WTC11 (cell line): ENCODE measurements at regions not wholly inside any gene's neighbourhood (a gene's known extent, or its start where the extent isn't known, plus 50 kb on each side); places are given as distances from the start of the nearest gene placed in this dataset.
A peak's percentile ranks its signal among the peaks of the same experiment; 100 is the strongest.

Experiments used
- ATAC-seq: fragments of 200-7000 bp; cut with Tn5 transposase; 2 replicates; pipeline ENCODE4 v1.10.0; 2021; ENCODE audit warnings: mild to moderate bottlenecking, moderate library complexity
- CTCF ChIA-PET: fragments of 300-600 bp; sonication (Branson Sonifier 250); formaldehyde crosslinking; loops from one replicate; lab custom pipeline; 2021; ENCODE audit warnings: antibody characterized with exemption; lab: Charles Lee
- POLR2A ChIA-PET: fragments of 350-600 bp; sonication (Branson Sonifier 250); formaldehyde crosslinking; loops from one replicate; lab custom pipeline; 2021; ENCODE audit warnings: antibody characterized with exemption; lab: Charles Lee
- DNase-seq: peaks from one replicate; pipeline ENCODE4 v3.0.0; 2021; ENCODE audit warnings: low spot score
- H3K27ac Mint-ChIP-seq: 2 replicates; pipeline ENCODE4 v1.8.0; 2021; ENCODE audit warnings: mixed read lengths
- H3K27me3 Mint-ChIP-seq: 2 replicates; pipeline ENCODE4 v1.8.0; 2021; ENCODE audit warnings: low read depth, mild to moderate bottlenecking, moderate library complexity, mixed read lengths
- H3K36me3 Mint-ChIP-seq: 2 replicates; pipeline ENCODE4 v1.8.0; 2021; ENCODE audit warnings: mixed read lengths
- H3K4me1 Mint-ChIP-seq: 2 replicates; pipeline ENCODE4 v1.8.0; 2022; ENCODE audit warnings: mixed read lengths
- H3K4me3 Mint-ChIP-seq: 2 replicates; pipeline ENCODE4 v1.8.0; 2021; ENCODE audit warnings: mild to moderate bottlenecking, moderate library complexity, mixed read lengths
- H3K9me3 Mint-ChIP-seq: 2 replicates; pipeline ENCODE4 v1.8.0; 2021; ENCODE audit warnings: mixed read lengths
- AFF4 ChIP-seq: sonication (generic); formaldehyde crosslinking; IDR thresholded peaks from 2 replicates; pipeline ENCODE4 v1.8.1; 2023; ENCODE audit warnings: mild to moderate bottlenecking, missing genetic modification reagents, borderline replicate concordance
- ATF2 ChIP-seq: sonication (generic); formaldehyde crosslinking; IDR thresholded peaks from 2 replicates; pipeline ENCODE4 v1.8.1; 2022; ENCODE audit warnings: low read depth, missing genetic modification reagents, borderline replicate concordance
- ATF3 ChIP-seq: sonication (generic); formaldehyde crosslinking; conservative IDR thresholded peaks from 2 replicates; pipeline ENCODE4 v1.8.1; 2022; ENCODE audit warnings: mild to moderate bottlenecking, missing genetic modification reagents
- CREB1 ChIP-seq: sonication (generic); formaldehyde crosslinking; IDR thresholded peaks from 2 replicates; pipeline ENCODE4 v1.8.0; 2023; ENCODE audit warnings: mild to moderate bottlenecking, missing genetic modification reagents
- EMX1 ChIP-seq: fragments of 250-450 bp; sonication (Bioruptor Pico); IDR thresholded peaks from 2 replicates; pipeline ENCODE4 v1.8.0; 2021; ENCODE audit warnings: mild to moderate bottlenecking
- GTF2I ChIP-seq: fragments of 250-450 bp; sonication (Bioruptor Pico); conservative IDR thresholded peaks from 2 replicates; pipeline ENCODE4 v1.4.0; 2021; ENCODE audit warnings: mild to moderate bottlenecking
- MAX ChIP-seq: sonication (generic); formaldehyde crosslinking; IDR thresholded peaks from 2 replicates; pipeline ENCODE4 v1.8.0; 2022; ENCODE audit warnings: mild to moderate bottlenecking, missing genetic modification reagents
- MLX ChIP-seq: sonication (generic); formaldehyde crosslinking; IDR thresholded peaks from 2 replicates; pipeline ENCODE4 v1.8.1; 2023; ENCODE audit warnings: mild to moderate bottlenecking, missing genetic modification reagents, moderate library complexity
- MYBL2 ChIP-seq: sonication (generic); formaldehyde crosslinking; IDR thresholded peaks from 2 replicates; pipeline ENCODE4 v1.8.1; 2023; ENCODE audit warnings: mild to moderate bottlenecking, moderate library complexity, missing genetic modification reagents
- OVOL2 ChIP-seq: fragments of 250-450 bp; sonication (Bioruptor Pico); IDR thresholded peaks from 2 replicates; pipeline ENCODE4 v1.9.0; 2021; ENCODE audit warnings: mild to moderate bottlenecking, borderline replicate concordance
- RELA ChIP-seq: sonication (generic); formaldehyde crosslinking; IDR thresholded peaks from 2 replicates; pipeline ENCODE4 v1.8.1; 2022; ENCODE audit warnings: missing genetic modification reagents, mild to moderate bottlenecking, borderline replicate concordance
- STAT6 ChIP-seq: sonication (generic); formaldehyde crosslinking; conservative IDR thresholded peaks from 2 replicates; pipeline ENCODE4 v1.8.1; 2023; ENCODE audit warnings: mild to moderate bottlenecking, low read depth, missing genetic modification reagents, moderate library complexity
- TEAD1 ChIP-seq: sonication (generic); formaldehyde crosslinking; IDR thresholded peaks from 2 replicates; pipeline ENCODE4 v1.8.0; 2022; ENCODE audit warnings: mild to moderate bottlenecking, missing genetic modification reagents
- TP53 ChIP-seq: sonication (generic); formaldehyde crosslinking; IDR thresholded peaks from 2 replicates; pipeline ENCODE4 v1.8.1; 2023; ENCODE audit warnings: mild to moderate bottlenecking, missing genetic modification reagents
- USF1 ChIP-seq: sonication (generic); formaldehyde crosslinking; IDR thresholded peaks from 2 replicates; pipeline ENCODE4 v1.8.0; 2022; ENCODE audit warnings: mild to moderate bottlenecking, missing genetic modification reagents
- ZNF232 ChIP-seq: sonication (generic); formaldehyde crosslinking; IDR thresholded peaks from 2 replicates; pipeline ENCODE4 v1.8.0; 2022; ENCODE audit warnings: mild to moderate bottlenecking, missing genetic modification reagents
- ZNF263 ChIP-seq: sonication (generic); formaldehyde crosslinking; IDR thresholded peaks from 2 replicates; pipeline ENCODE4 v1.8.1; 2022; ENCODE audit warnings: low read depth, mild to moderate bottlenecking, moderate library complexity, missing genetic modification reagents
- ZNF281 ChIP-seq: sonication (generic); formaldehyde crosslinking; IDR thresholded peaks from 2 replicates; pipeline ENCODE4 v1.8.0; 2023; ENCODE audit warnings: mild to moderate bottlenecking, missing genetic modification reagents
- ZNF396 ChIP-seq: fragments of 250-450 bp; sonication (Bioruptor Pico); IDR thresholded peaks from 2 replicates; pipeline ENCODE4 v1.8.0; 2021; ENCODE audit warnings: mild to moderate bottlenecking, moderate library complexity, borderline replicate concordance

- Mint-ChIP-seq H3K36me3 (no peaks in the 10 kb centered on the region), H3K4me3 (no peak overlapping the region), H3K27ac (no peak overlapping the region), H3K27me3 (no peaks in the 10 kb centered on the region; the same call in 1 of the 2 replicates), H3K9me3 (no peaks in the 10 kb centered on the region), H3K4me1 (no peaks in the 10 kb centered on the region)
- no peak for DNase-seq
- ChIA-PET CTCF (interaction anchor here (1.3 kb wide), 1 partner anchor 77 kb away, joined by 3 read pairs; no protein-coding TSS in a partner anchor), POLR2A (no interaction called here)
- peak; percentile 72 for ATAC-seq
- no peak for TF ChIP-seq OVOL2
- TF ChIP-seq RELA = no peak
- TF ChIP-seq AFF4 (CRISPR knock-in tag) = no peak
- no peak for TF ChIP-seq ATF3 (CRISPR knock-in tag)
- TF ChIP-seq ZNF281 (CRISPR knock-in tag) = no peak
- no peak for TF ChIP-seq MYBL2 (CRISPR knock-in tag)
Observed at GRCh38 chr4:116849620-116850019, 235.8 kb downstream of the TRAM1L1 start.

GRCh38 chr4:116847616-116848015, 237.8 kb downstream of the TRAM1L1 start:
- DNase-seq (no peak), ATAC-seq (no peak)
- H3K4me3 Mint-ChIP-seq = no peak overlapping the region
- no peaks in the 10 kb centered on the region for H3K4me1 Mint-ChIP-seq
- TF ChIP-seq ZNF263 (CRISPR knock-in tag) (no peak), GTF2I (CRISPR knock-in tag) (no peak), TP53 (CRISPR knock-in tag) (no peak), CREB1 (no peak), TEAD1 (CRISPR knock-in tag) (no peak), USF1 (CRISPR knock-in tag) (no peak), EMX1 (no peak), RELA (no peak)
- H3K27ac Mint-ChIP-seq = no peak overlapping the region
- ChIA-PET CTCF (no interaction called here), POLR2A (no interaction called here)
- H3K27me3 Mint-ChIP-seq = no peaks in the 10 kb centered on the region; the same call in 1 of the 2 replicates
- no peaks in the 10 kb centered on the region for H3K36me3 Mint-ChIP-seq
- H3K9me3 Mint-ChIP-seq = no peaks in the 10 kb centered on the region

- Mint-ChIP-seq H3K4me1 (no peaks in the 10 kb centered on the region), H3K9me3 (no peaks in the 10 kb centered on the region), H3K4me3 (no peak overlapping the region), H3K27ac (no peak overlapping the region), H3K36me3 (no peaks in the 10 kb centered on the region), H3K27me3 (no peaks in the 10 kb centered on the region)
- TF ChIP-seq MAX (CRISPR knock-in tag) (no peak), ZNF396 (no peak), STAT6 (CRISPR knock-in tag) (no peak), ATF2 (CRISPR knock-in tag) (no peak), CREB1 (no peak), MLX (CRISPR knock-in tag) (no peak), ZNF232 (no peak)
- DNase-seq (no peak), ATAC-seq (no peak)
- POLR2A ChIA-PET = no interaction called here
- CTCF ChIA-PET = no interaction called here
Observed at GRCh38 chr4:116839826-116840225, 245.6 kb downstream of the TRAM1L1 start.
